ENCODE measurements at regions not wholly inside any gene's neighbourhood (a gene's known extent, or its start where the extent isn't known, plus 50 kb on each side); places are given as distances from the start of the nearest gene placed in this dataset.

- DNase-seq (ENCODE audit: low spot score in 2 of 2) (no peak), FAIRE-seq (no peak)
These were observed 58.6 kb upstream of the NYAP2 start for GRCh38 chr2:225340923-225341322.

- DNase-seq (ENCODE audit: low spot score in 2 of 2) (no peak), FAIRE-seq (no peak)
These were observed 62.3 kb upstream of the NYAP2 start for GRCh38 chr2:225337183-225337582.

- DNase-seq (ENCODE audit: low spot score in 2 of 2) (no peak), FAIRE-seq (no peak)
These were observed 65.0 kb upstream of the NYAP2 start for GRCh38 chr2:225334514-225334913.

GRCh38 chr2:225328192-225328591 lies 71.3 kb upstream of the NYAP2 start:
- FAIRE-seq (no peak), DNase-seq (ENCODE audit: low spot score in 2 of 2) (no peak)

- no peak for FAIRE-seq
- no peak for DNase-seq (ENCODE audit: low spot score in 2 of 2)
These were observed 72.5 kb upstream of the NYAP2 start for GRCh38 chr2:225326969-225327368.

GRCh38 chr2:225319872-225320271 lies 79.6 kb upstream of the NYAP2 start:
- FAIRE-seq: no peak
- DNase-seq (ENCODE audit: low spot score in 2 of 2): no peak

- FAIRE-seq (no peak), DNase-seq (ENCODE audit: low spot score in 2 of 2) (no peak)
These were observed 81.1 kb upstream of the NYAP2 start for GRCh38 chr2:225318440-225318839.

GRCh38 chr2:225317186-225317585 lies 82.3 kb upstream of the NYAP2 start:
- FAIRE-seq (no peak), DNase-seq (ENCODE audit: low spot score in 2 of 2) (no peak)

GRCh38 chr2:225310745-225311144 lies 88.8 kb upstream of the NYAP2 start:
- no peak for FAIRE-seq
- DNase-seq (ENCODE audit: low spot score in 2 of 2): no peak

- DNase-seq (ENCODE audit: low spot score in 2 of 2) (no peak), FAIRE-seq (no peak)
These were observed 90.0 kb upstream of the NYAP2 start for GRCh38 chr2:225309516-225309915.

GRCh38 chr2:225296951-225297350 lies 102.6 kb upstream of the NYAP2 start:
- no peak for DNase-seq (ENCODE audit: low spot score in 2 of 2)

GRCh38 chr2:225295102-225295501 lies 104.4 kb upstream of the NYAP2 start:
- no peak for FAIRE-seq
- DNase-seq (ENCODE audit: low spot score in 2 of 2): no peak

More at GRCh38 chr2:225296951-225297350, 102.6 kb upstream of the NYAP2 start:
- FAIRE-seq: no peak

GRCh38 chr2:225293638-225294037 lies 105.9 kb upstream of the NYAP2 start:
- FAIRE-seq (no peak), DNase-seq (ENCODE audit: low spot score in 2 of 2) (no peak)

- FAIRE-seq (no peak), DNase-seq (ENCODE audit: low spot score in 2 of 2) (no peak)
These were observed 108.6 kb upstream of the NYAP2 start for GRCh38 chr2:225290757-225291400.

- DNase-seq (ENCODE audit: low spot score in 2 of 2) (no peak), FAIRE-seq (no peak)
These were observed 109.9 kb upstream of the NYAP2 start for GRCh38 chr2:225289659-225290058.

GRCh38 chr2:225288986-225289385 lies 110.5 kb upstream of the NYAP2 start:
- DNase-seq (ENCODE audit: low spot score in 2 of 2) (no peak), FAIRE-seq (no peak)

GRCh38 chr2:225282858-225283710 lies 116.4 kb upstream of the NYAP2 start:
- FAIRE-seq (no peak), DNase-seq (ENCODE audit: low spot score in 2 of 2) (peak in 1 of 2 donors; percentile 3)

GRCh38 chr2:225276207-225276606 lies 123.3 kb upstream of the NYAP2 start:
- no peak for DNase-seq (ENCODE audit: low spot score in 2 of 2)
- no peak for FAIRE-seq

GRCh38 chr2:225275443-225275842 lies 124.1 kb upstream of the NYAP2 start:
- no peak for DNase-seq (ENCODE audit: low spot score in 2 of 2)
- no peak for FAIRE-seq

- FAIRE-seq: no peak
These were observed 124.8 kb upstream of the NYAP2 start for GRCh38 chr2:225274751-225275150.

GRCh38 chr2:225272173-225272572 lies 127.3 kb upstream of the NYAP2 start:
- no peak for FAIRE-seq

More at GRCh38 chr2:225274751-225275150, 124.8 kb upstream of the NYAP2 start:
- DNase-seq (ENCODE audit: low spot score in 2 of 2): no peak

GRCh38 chr2:225270861-225271260 lies 128.6 kb upstream of the NYAP2 start:
- peak in 1 of 2 donors; percentile 17 for DNase-seq (ENCODE audit: low spot score in 2 of 2)

More at GRCh38 chr2:225272173-225272572, 127.3 kb upstream of the NYAP2 start:
- no peak for DNase-seq (ENCODE audit: low spot score in 2 of 2)

More at GRCh38 chr2:225270861-225271260, 128.6 kb upstream of the NYAP2 start:
- no peak for FAIRE-seq

Measured in frontal cortex (tissue), 3 donors.